HG03342 (cell line): ENCODE measurements at regions not wholly inside any gene's neighbourhood (a gene's known extent, or its start where the extent isn't known, plus 50 kb on each side); places are given as distances from the start of the nearest gene placed in this dataset.

Experiments used
- ATAC-seq: cut with Tn5 transposase; IDR thresholded peaks from one replicate; pipeline ENCODE4 v1.9.1; 2021; ENCODE audit warnings: mild to moderate bottlenecking, moderate library complexity; ENCODE audit not compliant: unreplicated experiment

GRCh38 chr22:19640306-19640705 is 74.0 kb upstream of the SEPTIN5 start:
- no peak for ATAC-seq

- ATAC-seq, result no peak
These were observed 72.9 kb upstream of the SEPTIN5 start for GRCh38 chr22:19641254-19641982.

GRCh38 chr22:19641983-19642451 is 72.3 kb upstream of the SEPTIN5 start:
- no peak for ATAC-seq

- no peak for ATAC-seq
These were observed 70.6 kb upstream of the SEPTIN5 start for GRCh38 chr22:19643448-19644313.

GRCh38 chr22:19644314-19645223 is 69.7 kb upstream of the SEPTIN5 start:
- ATAC-seq, result no peak

GRCh38 chr22:19645391-19645790 is 68.9 kb upstream of the SEPTIN5 start:
- ATAC-seq, result no peak

GRCh38 chr22:19645905-19646304 is 68.4 kb upstream of the SEPTIN5 start:
- ATAC-seq, result no peak

GRCh38 chr22:19646383-19646782 is 67.9 kb upstream of the SEPTIN5 start:
- ATAC-seq, result no peak

- ATAC-seq, result no peak
These were observed 65.8 kb upstream of the SEPTIN5 start for GRCh38 chr22:19648419-19648929.

GRCh38 chr22:19652316-19652715 is 62.0 kb upstream of the SEPTIN5 start:
- ATAC-seq, result no peak

GRCh38 chr22:19654338-19654987 is 59.8 kb upstream of the SEPTIN5 start:
- ATAC-seq, result no peak

GRCh38 chr22:19655399-19655798 is 58.9 kb upstream of the SEPTIN5 start:
- no peak for ATAC-seq

GRCh38 chr22:19656541-19657251 is 57.6 kb upstream of the SEPTIN5 start:
- ATAC-seq, result no peak

GRCh38 chr22:19657252-19658056 is 56.8 kb upstream of the SEPTIN5 start:
- no peak for ATAC-seq

- no peak for ATAC-seq
These were observed 56.0 kb upstream of the SEPTIN5 start for GRCh38 chr22:19658057-19658966.

- ATAC-seq, result no peak
These were observed 55.1 kb upstream of the SEPTIN5 start for GRCh38 chr22:19658967-19659804.

GRCh38 chr22:19659805-19660345 is 54.4 kb upstream of the SEPTIN5 start:
- no peak for ATAC-seq
